NCI-H446 treated with DMSO at 0.1 percent for 48 hours (cell line): ENCODE measurements at regions not wholly inside any gene's neighbourhood (a gene's known extent, or its start where the extent isn't known, plus 50 kb on each side); places are given as distances from the start of the nearest gene placed in this dataset.
"Not testable (repeated sequence)": the region's sequence is repeated elsewhere in the genome, so short reads cannot be mapped to it uniquely, and the experiment has no call there.

Source experiments
- DNase-seq: peaks from one replicate; lab custom pipeline; 2025; lab: John Stamatoyannopoulos, UW

DNA sequence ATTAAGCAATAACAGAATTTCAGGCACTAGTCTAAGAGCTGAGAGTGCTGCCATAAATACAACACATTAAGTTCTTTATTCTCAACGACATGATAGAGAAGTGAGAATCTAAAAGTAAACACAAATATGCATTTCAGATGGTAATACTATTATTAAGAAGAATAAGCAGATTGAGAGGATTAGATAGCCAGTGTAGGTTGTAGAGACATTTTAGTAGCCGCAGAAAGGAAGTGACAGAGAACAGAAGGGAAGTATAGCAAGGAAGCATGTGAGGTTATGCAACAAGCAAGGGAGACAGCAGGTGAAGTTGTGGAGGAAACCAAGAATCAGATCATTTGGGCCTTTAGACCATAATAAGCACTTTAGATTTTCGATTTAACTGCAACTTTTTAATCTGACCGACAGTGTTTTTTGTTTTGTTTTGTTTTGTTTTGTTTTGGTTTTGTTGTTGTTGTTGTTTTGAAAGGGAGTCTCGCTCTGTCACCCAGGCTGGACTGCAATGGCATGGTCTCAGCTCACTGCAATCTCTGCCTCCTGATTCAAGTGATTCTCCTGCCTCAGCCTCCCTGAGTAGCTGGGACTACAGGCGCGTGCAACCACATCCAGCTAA, 737.0 kb upstream of the ADGRB3 start:
- no peak for DNase-seq

DNA sequence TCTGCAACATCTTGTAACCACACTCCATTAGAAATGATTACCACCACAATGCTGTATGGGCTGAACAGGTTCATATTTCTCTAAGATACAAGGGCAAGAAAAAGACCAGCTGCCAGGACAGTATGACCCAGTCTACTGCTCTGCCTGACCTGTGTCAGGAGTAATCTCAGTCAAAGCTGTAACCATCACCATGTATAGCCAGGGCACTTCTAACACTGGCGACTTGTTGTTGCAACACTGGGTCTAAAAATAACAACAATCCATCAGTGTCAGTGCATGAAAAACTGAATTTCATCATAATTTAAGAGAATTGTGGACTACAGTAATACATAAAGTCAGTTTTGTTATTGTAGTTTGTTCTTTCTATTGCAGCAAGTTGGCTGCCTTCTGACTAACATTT, 738.6 kb upstream of the ADGRB3 start:
- no peak for DNase-seq

DNA sequence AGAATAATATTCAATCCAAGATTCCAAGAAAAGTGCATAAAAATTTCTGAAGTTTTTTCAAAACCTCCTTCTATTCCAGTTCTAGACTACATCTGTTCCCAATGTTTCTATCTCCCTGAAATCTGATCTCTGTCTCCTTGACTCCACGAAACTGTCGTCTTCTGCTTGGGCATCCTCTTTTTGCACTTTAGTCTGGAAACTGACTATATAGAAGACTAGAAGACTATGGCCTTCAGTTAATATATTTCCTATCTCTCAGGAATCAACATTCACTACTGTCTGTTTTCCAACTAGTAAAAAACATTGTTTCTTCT, 745.4 kb upstream of the ADGRB3 start:
- DNase-seq = no peak

DNA sequence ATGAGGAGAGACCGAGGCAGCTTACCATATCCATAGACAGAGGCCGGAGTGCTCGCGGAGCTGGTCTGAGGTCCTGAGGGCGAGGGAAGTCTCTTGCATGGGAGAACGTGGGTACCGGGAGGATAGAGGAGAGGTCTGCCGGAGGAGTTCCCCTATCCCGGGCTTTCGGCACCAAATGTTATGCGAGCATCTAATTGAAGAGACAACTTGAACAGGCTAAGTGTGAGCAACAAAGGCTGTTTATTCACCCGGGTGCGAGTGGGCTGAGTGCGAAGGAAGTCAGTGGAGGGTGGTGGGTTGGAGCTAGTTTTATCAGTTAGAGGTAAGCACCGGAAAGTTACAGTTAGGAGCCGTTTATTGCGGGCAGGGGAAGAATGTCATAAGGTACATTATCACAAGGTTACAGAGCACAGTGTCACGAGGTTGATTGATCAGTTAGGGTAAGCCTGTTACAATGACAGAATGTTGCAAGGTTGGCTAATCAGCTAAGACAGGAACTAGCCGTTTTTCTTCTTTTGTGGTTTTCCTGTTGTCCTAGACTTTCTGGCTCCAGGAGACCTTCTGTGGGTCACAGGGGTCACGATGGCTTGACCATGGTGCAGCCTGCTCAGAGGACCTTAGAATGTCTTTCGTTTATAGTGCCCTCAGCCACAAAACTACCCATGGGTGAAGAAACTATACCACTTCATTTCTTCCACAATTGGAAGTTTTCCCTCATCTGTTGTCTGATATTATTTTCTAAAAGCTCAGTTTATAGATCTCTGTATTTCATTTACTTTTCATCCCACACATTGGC, 746.0 kb upstream of the ADGRB3 start:
- DNase-seq = no peak

DNA sequence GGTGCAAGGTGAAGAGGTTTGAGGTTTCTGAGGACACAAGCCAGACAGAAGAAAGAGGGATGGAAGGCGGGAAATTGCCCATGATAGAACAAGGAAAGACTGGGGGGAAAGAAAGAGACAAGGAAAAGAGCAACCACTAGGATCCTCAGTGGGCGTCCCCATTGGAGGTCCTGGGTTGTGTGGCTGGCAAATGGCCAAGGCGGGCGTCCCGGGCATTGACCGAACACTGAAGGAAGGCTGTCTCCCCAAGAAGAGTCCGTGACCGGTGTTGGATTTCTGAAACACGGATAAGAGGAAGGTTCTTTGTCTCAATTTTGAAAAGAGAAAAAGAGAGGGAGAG, 746.6 kb upstream of the ADGRB3 start:
- no peak for DNase-seq

DNA sequence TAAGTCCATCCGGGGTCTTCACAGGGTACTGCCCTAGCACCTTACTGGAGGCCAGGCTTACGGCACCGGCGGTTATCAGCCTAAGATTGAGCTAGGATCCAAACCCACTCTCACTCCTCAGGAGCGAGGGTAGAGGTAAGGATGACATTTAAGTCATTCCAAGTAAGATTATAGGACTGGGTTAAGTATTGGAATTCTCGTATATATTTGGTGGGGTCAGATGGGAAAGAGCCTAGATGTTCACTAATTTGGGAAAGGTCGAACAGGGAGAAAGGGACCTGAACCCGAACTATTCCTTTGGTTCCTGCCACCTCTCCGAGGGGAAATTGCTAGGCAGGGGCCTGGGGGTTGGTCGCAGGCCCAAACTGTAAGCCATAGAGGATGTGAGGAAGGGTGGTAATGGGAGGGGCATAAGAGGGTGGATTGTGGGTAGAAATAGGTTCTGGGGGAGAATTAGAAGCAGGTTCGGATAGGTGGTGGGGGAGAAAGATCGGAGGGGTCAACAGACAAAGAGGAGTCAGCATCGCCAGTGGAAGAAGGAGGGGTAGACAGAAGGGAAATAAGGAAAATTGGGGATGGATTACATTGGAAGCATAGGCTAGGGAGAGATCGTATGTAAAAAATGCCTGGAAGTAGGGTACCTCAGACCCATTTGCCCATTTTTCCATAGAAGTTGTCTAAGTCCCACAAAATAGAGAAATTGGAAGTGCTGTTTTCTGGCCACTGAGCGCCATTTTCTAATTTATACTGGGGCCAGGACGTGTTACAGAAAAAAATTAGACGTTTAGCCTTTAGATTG, 747.1 kb upstream of the ADGRB3 start:
- DNase-seq = no peak

DNA sequence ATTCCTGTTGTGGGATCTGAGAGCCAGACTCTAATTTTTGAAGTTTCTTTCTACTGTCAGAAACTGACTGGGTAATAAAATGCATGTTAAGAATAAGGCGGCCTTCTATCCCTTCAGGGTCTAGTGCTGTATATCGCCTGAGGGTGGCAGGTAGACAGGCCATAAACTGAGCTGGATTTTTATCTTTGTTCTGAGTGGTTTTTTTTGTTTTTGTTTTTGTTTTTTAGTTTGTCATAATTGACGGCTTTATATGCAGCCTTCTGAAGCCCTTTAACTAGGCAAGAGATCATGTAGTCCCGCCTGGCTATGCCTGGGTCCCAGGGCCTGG, 747.7 kb upstream of the ADGRB3 start:
- DNase-seq = no peak

DNA sequence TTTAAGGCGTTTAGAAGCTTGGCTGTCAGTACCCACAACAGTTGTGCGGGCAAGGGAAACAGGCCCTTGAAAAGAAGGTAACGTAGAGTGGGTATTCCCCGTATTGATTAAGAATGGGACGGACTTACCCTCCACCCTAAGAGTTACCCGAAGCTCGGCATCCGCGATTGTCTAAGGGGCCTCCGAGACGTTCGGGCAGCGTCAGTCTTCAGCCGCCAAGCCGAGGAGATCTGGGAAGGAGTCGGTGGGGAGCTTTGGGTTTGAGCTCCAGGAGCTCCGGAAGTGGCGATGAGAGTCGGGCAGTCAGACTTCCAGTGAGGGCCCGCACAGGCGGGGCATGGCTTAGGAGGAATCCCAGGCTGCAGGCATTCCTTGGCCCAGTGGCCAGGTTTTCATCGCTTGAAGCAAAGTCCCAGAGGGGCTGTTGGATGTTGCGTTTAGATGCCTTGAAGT, 748.2 kb upstream of the ADGRB3 start:
- DNase-seq = no peak

DNA sequence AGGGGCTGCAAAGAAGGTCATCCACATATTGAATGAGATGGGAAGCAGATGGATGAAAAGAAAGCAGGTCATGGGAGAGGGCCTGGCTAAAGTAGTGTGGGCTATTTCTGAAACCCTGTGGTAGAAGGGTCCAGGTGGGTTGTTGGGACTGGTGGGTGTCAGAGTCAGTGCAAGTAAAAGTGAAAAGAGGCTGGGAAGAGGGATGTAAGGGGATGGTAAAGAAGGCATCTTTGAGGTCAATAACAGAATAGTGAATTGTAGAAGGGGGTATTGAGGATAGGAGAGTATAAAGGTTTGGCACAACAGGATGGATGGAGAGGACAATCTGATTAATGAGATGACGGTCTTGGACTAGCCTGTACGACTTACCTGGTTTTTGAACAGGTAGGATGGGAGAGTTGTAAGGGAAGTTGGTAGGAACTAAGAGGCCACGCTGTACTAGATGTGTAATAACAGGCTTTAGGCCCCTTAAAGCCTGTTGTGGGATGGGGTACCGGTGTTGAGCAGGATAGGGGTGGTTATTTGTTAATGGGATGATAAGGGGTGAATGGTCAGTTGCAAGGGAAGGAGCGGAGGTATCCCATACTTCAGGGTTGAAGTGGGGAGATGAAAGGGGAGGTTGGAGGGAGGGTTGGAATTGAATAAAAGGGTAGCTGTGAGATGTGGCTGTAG, 748.9 kb upstream of the ADGRB3 start:
- no peak for DNase-seq

DNA sequence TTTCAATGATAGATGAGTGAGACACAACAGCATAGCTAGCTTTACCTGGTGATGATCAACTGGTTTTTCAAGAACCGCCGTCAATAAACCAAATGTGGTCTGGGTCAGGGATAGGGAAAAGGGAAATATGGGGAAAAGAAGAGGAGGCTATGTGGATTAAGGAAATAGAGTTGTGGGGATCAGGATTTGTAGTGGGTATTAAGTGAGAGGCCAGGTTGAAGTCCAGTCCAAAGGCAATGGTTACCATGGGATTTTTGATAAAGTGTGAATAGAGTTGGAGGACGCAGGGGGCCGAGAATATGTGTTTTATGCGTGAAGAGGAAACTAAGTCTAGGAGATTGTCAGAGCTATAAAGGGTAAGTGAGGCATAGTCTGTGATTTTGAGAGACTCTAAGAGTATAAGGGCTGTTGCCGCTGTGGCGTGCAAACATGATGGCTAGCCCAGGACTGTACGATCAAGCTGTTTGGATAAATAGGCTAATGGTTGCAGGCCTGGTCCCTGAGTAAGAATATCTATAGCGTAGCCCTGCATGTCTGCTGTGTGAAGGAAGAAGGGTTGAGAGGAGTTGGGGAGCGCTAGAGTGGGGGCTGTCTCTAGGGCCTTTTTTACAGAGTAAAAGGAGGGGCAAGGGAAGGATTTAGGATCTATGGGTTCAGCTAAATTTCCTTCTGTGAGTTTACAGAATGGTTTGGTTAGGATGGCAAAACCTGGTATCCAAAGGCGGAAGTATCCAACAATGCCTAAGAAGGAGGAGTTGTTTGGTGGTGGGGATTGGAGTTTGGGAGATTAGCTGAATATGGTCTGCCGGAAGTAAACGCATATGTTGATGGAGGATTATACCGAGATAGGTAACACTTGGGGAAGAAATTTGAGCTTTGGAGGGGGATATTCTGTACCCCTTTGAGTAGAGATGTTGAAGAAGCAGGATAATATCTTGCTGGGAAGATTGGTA, 749.7 kb upstream of the ADGRB3 start:
- no peak for DNase-seq

DNA sequence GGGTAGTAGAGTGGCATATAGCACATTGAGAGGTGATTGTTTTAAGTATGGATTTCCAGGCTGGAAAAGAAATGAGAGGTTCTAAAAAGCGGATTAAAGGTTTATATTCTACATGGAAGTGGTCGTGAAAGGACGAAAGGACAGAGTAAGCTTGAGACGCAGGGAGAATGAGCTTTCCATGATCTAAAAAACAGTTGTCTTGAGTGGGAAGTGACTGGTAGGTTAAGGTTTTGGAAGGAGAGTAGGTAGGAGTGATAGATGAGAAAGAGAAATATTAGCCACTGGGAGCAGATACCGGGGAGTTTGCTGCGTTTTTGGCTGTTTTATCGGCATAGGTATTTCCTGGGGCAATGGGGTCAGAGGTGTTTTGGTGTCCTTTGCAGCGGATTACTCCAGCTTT, 750.6 kb upstream of the ADGRB3 start:
- no peak for DNase-seq

DNA sequence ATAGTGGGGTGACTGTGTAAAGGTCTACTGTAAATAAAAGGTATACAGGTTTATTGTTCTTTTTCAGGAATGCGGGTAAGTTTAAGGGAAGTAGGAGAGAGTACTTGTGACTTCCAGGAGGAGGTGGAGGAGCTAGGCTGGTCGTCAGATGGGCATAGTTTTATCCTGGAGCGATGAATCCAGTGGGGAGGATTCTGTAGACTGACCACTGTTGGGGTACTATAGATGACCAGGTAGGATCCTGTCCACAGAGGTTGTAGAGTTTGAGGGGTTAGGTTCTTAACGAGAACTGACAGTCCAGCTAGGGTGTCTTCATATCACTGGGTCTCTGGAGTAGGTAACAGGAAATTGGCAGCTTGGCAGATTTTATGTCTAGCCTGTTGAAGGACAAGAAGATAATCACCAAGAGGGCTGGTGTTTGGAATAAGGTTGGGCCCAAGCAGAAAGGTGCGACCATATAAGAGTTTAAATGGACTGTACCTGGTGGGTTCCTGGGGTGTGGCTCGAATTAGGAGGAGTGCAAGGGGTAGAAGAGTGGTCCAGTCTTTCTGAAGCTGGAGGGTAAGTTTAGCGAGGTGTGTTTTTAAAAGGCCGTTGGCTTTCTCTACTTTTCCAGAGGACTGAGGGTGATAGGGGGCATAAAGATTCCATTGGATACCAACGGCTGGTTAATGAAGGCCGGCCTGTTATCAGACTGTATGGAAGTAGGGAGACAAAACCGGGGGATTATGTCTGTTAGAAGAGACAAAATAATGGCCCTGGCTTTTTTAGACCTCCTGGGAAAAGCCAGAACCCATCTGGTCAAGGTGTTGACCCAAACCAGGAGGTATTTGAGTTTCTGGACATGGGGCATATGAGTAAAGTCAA, 751.3 kb upstream of the ADGRB3 start:
- no peak for DNase-seq

DNA sequence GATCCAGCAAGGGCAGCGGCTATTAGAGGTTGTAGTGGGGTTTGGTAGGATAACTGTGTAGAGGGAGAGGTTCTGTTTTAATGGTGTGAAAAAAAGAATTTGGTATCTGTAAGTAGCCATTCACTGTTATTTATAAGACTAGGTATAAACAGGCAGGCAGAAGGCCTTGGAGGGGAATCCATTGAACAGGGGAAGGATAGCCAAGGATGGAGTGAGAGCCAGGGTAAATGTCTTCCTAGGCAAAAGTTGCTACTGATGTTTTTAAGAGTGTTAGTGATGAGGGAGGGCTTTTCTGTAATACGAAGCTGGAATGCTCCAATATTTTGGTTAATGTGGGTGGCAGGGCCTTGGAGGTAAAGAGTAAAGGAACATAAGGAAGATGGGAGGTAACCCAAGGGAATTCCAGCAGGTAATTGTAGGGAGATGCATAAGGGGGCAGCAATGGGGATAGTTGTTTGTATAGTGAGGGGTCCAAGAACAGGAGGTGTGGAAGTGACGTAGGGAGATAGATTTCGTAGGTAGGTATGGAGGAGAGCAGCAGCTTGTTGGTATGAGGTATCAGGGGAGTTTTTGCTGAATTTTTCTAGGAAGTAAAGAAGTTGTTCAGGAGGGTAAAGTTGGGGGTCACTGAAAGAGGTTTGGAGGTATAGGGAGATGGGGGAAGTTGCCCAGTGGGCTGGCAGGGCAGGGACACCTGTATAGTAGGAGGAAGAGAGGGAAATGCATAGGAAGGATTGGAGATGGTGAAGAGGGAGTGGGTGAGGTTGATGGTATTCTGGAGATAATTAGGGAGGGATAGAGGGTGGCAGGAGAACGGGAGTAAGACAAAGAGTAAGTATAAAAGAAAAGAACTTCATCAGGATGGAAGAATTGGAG, 752.4 kb upstream of the ADGRB3 start:
- DNase-seq = no peak

DNA sequence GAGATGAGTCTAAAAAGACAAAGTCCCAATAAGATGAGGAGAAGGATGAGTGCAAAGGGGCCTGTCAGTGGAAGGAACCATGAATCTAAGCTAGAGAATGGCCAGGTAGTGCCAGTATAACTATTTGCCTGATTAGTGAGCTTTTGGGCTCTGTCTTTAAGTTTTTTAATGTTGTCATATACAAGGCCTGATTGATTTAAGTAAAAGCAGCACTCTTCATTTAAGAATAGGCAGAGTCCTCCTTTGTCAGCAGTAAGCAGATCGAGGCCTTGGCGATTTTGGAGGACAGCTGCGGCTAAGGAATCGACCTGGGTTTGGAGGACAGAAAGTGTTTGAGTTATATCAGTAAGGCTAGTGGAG, 753.4 kb upstream of the ADGRB3 start:
- DNase-seq = no peak

DNA sequence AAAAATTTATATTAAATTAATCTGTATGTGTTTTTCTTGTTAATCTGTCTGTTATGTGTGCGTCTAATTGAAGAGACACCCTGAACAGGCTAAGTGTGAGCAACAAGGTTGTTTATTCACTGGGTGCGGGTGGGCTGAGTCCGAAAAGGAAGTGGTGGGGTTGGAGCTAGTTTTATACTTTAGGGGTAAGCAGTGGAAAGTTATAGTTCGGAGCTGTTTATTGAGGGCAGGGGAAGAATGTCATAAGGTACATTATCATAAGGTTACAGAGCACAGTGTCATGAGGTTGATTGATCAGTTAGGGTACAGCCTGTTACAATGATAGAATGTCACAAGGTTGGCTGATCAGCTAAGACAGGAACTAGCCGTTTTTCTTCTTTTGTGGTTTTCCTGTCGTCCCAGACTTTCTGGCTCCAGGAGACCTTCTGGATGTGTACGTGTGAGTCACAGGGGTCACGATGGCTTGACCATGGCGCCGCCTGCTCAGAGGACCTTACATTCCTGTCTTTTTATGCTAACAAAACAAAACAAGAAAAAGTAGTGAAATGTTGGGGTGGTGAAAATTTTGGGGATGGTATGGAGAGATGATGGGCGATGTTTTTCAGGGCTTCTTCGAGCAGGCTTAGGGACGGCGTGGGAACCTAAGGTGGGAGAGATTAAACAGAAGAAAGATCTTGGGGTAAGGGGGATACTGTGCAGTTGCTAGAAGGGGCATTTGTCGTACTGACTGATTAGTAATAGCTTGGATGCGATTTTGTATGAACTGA, 754.0 kb upstream of the ADGRB3 start:
- no peak for DNase-seq

DNA sequence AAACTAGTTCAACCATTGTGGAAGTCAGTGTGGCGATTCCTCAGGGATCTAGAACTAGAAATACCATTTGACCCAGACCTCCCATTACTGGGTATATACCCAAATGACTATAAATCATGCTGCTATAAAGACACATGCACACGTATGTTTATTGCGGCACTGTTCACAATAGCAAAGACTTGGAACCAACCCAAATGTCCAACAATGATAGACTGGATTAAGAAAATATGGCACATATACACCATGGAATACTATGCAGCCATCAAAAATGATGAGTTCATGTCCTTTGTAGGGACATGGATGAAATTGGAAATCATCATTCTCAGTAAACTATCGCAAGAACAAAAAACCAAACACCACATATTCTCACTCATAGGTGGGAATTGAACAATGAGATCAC, 754.7 kb upstream of the ADGRB3 start:
- DNase-seq = not testable (repeated sequence)

DNA sequence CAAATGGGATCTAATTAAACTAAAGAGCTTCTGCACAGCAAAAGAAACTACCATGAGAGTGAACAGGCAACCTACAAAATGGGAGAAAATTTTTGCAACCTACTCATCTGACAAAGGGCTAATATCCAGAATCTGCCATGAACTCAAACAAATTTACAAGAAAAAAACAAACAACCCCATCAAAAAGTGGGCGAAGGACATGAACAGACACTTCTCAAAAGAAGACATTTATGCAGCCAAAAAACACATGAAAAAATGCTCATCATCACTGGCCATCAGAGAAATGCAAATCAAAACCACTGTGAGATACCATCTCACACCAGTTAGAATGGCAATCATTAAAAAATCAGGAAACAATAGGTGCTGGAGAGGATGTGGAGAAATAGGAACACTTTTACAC, 755.2 kb upstream of the ADGRB3 start:
- not testable (repeated sequence) for DNase-seq

DNA sequence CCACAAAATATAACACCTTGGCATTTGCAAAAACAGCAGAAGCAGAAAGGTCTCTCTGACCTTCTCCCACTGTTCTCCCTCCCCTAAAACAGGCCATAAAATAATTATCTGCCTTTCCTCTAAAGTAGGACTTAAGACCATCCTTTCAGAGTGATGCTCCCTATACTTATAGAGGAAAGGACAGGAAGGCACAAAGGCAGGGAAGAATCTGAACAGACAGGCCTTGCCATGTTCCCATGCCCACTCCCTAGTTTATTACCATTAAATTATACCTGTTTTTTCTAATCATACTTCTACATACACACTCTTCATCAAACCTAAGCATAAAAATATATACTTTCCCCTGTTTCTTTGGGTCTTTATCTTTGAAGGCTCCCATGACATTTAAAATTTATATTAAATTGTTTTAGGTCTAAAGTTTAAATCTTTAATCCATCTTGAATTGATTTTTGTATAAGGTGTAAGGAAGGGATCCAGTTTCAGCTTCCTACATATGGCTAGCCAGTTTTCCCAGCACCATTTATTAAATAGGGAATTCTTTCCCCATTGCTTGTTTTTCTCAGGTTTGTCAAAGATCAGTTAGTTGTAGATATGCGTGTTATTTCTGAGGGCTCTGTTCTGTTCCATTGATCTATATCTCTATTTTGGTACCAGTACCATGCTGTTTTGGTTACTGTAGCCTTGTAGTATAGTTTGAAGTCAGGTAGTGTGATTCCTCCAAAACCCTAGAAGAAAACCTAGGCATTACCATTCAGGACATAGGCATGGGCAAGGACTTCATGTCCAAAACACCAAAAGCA, 755.8 kb upstream of the ADGRB3 start:
- not testable (repeated sequence) for DNase-seq
